ENCODE measurements at regions not wholly inside any gene's neighbourhood (a gene's known extent, or its start where the extent isn't known, plus 50 kb on each side); places are given as distances from the start of the nearest gene placed in this dataset.

GRCh38 chr6:143607168-143607567 is 70.6 kb upstream of the PHACTR2 start:
- H3K27ac Mint-ChIP-seq (ENCODE audit: unreplicated experiment) = no peak overlapping the region
- no peak for TF ChIP-seq CTCF (IDR thresholded peaks at IDR 0.05; ENCODE audit: unreplicated experiment)
- H3K36me3 Mint-ChIP-seq (ENCODE audit: low read depth, unreplicated experiment) = no peaks in the 10 kb centered on the region
- no peak overlapping the region for H3K4me3 Mint-ChIP-seq (ENCODE audit: unreplicated experiment)
- no peak for DNase-seq (ENCODE audit: low spot score)
- peaks cover 6% of the 10 kb centered on the region for H3K4me1 Mint-ChIP-seq (ENCODE audit: unreplicated experiment)
- H3K9me3 Mint-ChIP-seq (ENCODE audit: unreplicated experiment) = no peaks in the 10 kb centered on the region
- H3K27me3 Mint-ChIP-seq (ENCODE audit: unreplicated experiment) = no peaks in the 10 kb centered on the region

- H3K9me3 Mint-ChIP-seq (ENCODE audit: unreplicated experiment) = no peaks in the 10 kb centered on the region
- H3K27ac Mint-ChIP-seq (ENCODE audit: unreplicated experiment) = no peak overlapping the region
- H3K4me3 Mint-ChIP-seq (ENCODE audit: unreplicated experiment) = no peak overlapping the region
Observed at GRCh38 chr6:143605906-143606521, 71.8 kb upstream of the PHACTR2 start.

GRCh38 chr6:143603455-143603854 is 74.3 kb upstream of the PHACTR2 start:
- Mint-ChIP-seq H3K4me1 (ENCODE audit: unreplicated experiment) (peaks cover 12% of the 10 kb centered on the region), H3K36me3 (ENCODE audit: low read depth, unreplicated experiment) (no peaks in the 10 kb centered on the region), H3K27me3 (ENCODE audit: unreplicated experiment) (no peaks in the 10 kb centered on the region), H3K4me3 (ENCODE audit: unreplicated experiment) (no peak overlapping the region), H3K27ac (ENCODE audit: unreplicated experiment) (no peak overlapping the region), H3K9me3 (ENCODE audit: unreplicated experiment) (no peaks in the 10 kb centered on the region)
- no peak for TF ChIP-seq CTCF (IDR thresholded peaks at IDR 0.05; ENCODE audit: unreplicated experiment)
- no peak for DNase-seq (ENCODE audit: low spot score)

More at GRCh38 chr6:143605906-143606521, 71.8 kb upstream of the PHACTR2 start:
- Mint-ChIP-seq H3K36me3 (ENCODE audit: low read depth, unreplicated experiment) (no peaks in the 10 kb centered on the region), H3K4me1 (ENCODE audit: unreplicated experiment) (peaks cover 6% of the 10 kb centered on the region), H3K27me3 (ENCODE audit: unreplicated experiment) (no peaks in the 10 kb centered on the region)
- DNase-seq (ENCODE audit: low spot score) = no peak
- no peak for TF ChIP-seq CTCF (IDR thresholded peaks at IDR 0.05; ENCODE audit: unreplicated experiment)

DNA sequence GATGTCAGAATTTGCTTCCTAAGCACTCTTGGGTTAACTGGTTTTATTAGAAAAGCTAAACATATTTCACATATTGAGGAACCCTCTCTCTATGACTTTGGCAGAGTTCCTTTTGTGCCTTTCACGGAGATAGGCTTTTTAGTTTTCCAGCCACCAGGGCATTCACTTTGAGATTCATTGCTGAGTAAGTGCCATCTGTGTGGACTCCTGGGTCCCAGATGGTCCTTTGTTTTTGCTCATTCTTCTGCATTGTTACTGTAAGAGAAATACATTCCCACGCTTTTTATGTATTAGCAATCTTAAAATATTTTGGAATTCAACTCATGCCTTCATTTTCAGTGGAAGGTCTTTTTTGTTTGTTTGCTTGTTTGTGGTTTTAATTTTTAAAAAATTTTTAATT is 76.3 kb upstream of the PHACTR2 start:
- Mint-ChIP-seq H3K27ac (ENCODE audit: unreplicated experiment) (no peak overlapping the region), H3K9me3 (ENCODE audit: unreplicated experiment) (no peaks in the 10 kb centered on the region), H3K27me3 (ENCODE audit: unreplicated experiment) (no peaks in the 10 kb centered on the region), H3K36me3 (ENCODE audit: low read depth, unreplicated experiment) (peaks cover 3% of the 10 kb centered on the region), H3K4me1 (ENCODE audit: unreplicated experiment) (peaks cover 22% of the 10 kb centered on the region), H3K4me3 (ENCODE audit: unreplicated experiment) (no peak overlapping the region)
- TF ChIP-seq CTCF (IDR thresholded peaks at IDR 0.05; ENCODE audit: unreplicated experiment) = no peak
- DNase-seq (ENCODE audit: low spot score) = no peak

GRCh38 chr6:143600821-143601220 is 76.9 kb upstream of the PHACTR2 start:
- Mint-ChIP-seq H3K4me1 (ENCODE audit: unreplicated experiment) (peaks cover 22% of the 10 kb centered on the region), H3K27me3 (ENCODE audit: unreplicated experiment) (no peaks in the 10 kb centered on the region), H3K36me3 (ENCODE audit: low read depth, unreplicated experiment) (peaks cover 3% of the 10 kb centered on the region), H3K27ac (ENCODE audit: unreplicated experiment) (no peak overlapping the region), H3K9me3 (ENCODE audit: unreplicated experiment) (no peaks in the 10 kb centered on the region), H3K4me3 (ENCODE audit: unreplicated experiment) (no peak overlapping the region)
- no peak for TF ChIP-seq CTCF (IDR thresholded peaks at IDR 0.05; ENCODE audit: unreplicated experiment)
- no peak for DNase-seq (ENCODE audit: low spot score)

Data from endothelial cell (in vitro differentiated cells).